Omental fat pad (tissue), 3 donors: ENCODE measurements at regions not wholly inside any gene's neighbourhood (a gene's known extent, or its start where the extent isn't known, plus 50 kb on each side); places are given as distances from the start of the nearest gene placed in this dataset.

Experiments
- ATAC-seq: fragments of 150-250 bp; one replicate; pipeline ENCODE4 v1.9.1; 2016; ENCODE audit warnings: mild to moderate bottlenecking, moderate library complexity; ENCODE audit not compliant: low FRiP score
- DNase-seq: peaks from one replicate; pipeline ENCODE4 v3.0.0-alpha.2; 2019; ENCODE audit warnings: low spot score
- TF ChIP-seq, protein P1 (sequence below), 3 donors: fragments of 450-650 bp; IDR thresholded peaks; one replicate each; pipeline ENCODE4 v1.5.1; 2016 to 2017; ENCODE audit warnings: antibody characterized with exemption in 3 of 3, mild to moderate bottlenecking in 3 of 3, moderate library complexity in 2 of 3

- ATAC-seq = no peak
Observed at GRCh38 chr1:79775402-79775801, 768.9 kb upstream of the ADGRL4 start.

GRCh38 chr1:79773385-79773784, 766.9 kb upstream of the ADGRL4 start:
- DNase-seq (no peak), ATAC-seq (no peak)
- TF ChIP-seq, protein P1, sequence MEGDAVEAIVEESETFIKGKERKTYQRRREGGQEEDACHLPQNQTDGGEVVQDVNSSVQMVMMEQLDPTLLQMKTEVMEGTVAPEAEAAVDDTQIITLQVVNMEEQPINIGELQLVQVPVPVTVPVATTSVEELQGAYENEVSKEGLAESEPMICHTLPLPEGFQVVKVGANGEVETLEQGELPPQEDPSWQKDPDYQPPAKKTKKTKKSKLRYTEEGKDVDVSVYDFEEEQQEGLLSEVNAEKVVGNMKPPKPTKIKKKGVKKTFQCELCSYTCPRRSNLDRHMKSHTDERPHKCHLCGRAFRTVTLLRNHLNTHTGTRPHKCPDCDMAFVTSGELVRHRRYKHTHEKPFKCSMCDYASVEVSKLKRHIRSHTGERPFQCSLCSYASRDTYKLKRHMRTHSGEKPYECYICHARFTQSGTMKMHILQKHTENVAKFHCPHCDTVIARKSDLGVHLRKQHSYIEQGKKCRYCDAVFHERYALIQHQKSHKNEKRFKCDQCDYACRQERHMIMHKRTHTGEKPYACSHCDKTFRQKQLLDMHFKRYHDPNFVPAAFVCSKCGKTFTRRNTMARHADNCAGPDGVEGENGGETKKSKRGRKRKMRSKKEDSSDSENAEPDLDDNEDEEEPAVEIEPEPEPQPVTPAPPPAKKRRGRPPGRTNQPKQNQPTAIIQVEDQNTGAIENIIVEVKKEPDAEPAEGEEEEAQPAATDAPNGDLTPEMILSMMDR (IDR thresholded peaks at IDR 0.05) = no peak

More at GRCh38 chr1:79775402-79775801, 768.9 kb upstream of the ADGRL4 start:
- no peak for DNase-seq
- TF ChIP-seq, protein P1 (IDR thresholded peaks at IDR 0.05) = no peak

DNA sequence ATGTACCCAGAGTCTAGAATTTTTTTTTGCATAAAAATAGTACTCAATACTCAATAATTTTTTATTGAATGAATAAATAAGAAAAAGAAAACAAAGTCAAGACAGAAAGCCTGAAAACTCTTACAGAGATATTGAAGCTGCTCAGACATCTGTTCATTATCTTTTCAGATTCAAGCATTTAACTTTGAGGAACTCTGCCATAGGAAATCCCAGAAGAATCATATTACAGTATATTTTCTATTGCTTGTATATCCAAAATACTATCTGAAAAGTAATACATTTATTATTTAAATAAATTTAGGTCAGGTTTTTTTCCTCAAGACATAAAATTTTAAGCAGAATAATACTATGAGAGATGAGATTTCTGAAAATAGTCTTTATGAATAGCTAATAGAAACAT, 755.9 kb upstream of the ADGRL4 start:
- no peak for DNase-seq
- no peak for ATAC-seq
- TF ChIP-seq, protein P1 (IDR thresholded peaks at IDR 0.05) = no peak

DNA sequence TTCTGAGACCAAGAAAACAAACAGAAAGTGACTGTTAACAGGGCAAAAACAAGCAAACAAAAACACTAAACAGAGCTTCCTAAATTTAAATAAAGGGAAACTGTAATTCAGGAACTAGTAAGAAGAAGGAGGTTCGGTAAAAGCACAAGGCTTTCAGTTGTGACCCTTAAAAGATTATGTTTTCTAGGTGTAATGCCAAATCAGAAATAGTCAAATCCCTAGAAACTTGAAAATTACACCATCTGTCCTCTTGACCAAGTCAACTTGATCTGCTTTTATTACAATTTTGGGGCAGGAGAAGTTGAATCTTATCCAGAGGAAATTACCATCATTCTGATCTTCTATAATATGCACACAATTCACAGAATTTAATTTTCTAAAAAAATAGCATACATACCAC, 754.0 kb upstream of the ADGRL4 start:
- TF ChIP-seq, protein P1 (IDR thresholded peaks at IDR 0.05) = no peak
- ATAC-seq (no peak), DNase-seq (no peak)

GRCh38 chr1:79749607-79750006, 743.1 kb upstream of the ADGRL4 start:
- TF ChIP-seq, protein P1 (IDR thresholded peaks at IDR 0.05) = no peak
- ATAC-seq (no peak), DNase-seq (no peak)

- DNase-seq (no peak), ATAC-seq (no peak)
- TF ChIP-seq, protein P1 (IDR thresholded peaks at IDR 0.05) = no peak
Observed at GRCh38 chr1:79745929-79746328, 739.4 kb upstream of the ADGRL4 start.

- DNase-seq (no peak), ATAC-seq (no peak)
- TF ChIP-seq, protein P1 (IDR thresholded peaks at IDR 0.05) = no peak
Observed at GRCh38 chr1:79744746-79745145, 738.2 kb upstream of the ADGRL4 start.
